ENCODE measurements at regions not wholly inside any gene's neighbourhood (a gene's known extent, or its start where the extent isn't known, plus 50 kb on each side); places are given as distances from the start of the nearest gene placed in this dataset.

DNA sequence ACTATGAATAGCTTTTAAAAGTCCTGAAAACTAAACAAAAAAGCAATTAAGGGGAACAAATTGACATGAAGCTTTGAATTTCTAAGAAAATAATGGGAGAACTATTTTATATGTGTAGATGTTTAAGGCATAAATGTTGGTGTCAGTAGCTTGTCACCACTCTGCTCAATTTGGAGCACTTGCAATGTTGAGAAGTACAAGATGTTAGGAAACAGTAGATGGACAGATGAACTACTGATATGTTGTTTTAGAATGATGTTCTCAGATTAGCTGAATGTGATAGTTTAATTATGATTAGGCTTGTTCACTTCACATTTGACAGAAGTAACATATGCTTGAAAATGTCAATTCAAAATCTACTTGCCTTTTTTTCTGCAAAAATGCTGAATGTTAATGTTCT, 525.7 kb upstream of the IGFBP7 start:
- H3K9ac ChIP-seq (ENCODE audit: low read depth in 1 of 2, low read length in 2 of 2): no peak overlapping the region
- H3K27me3 ChIP-seq (ENCODE audit: control insufficient read depth in 2 of 2, insufficient read depth in 2 of 2, low read length in 2 of 2): no peaks in the 10 kb centered on the region
- H3K4me1 ChIP-seq (ENCODE audit: control insufficient read depth in 2 of 2, insufficient read depth in 2 of 2, low read length in 2 of 2): peaks cover 6 to 8% of the 10 kb centered on the region in 2 donors
- H3K4me3 ChIP-seq (ENCODE audit: low read length in 2 of 2): no peak overlapping the region
- no peak overlapping the region for H3K27ac ChIP-seq (ENCODE audit: low read depth in 2 of 2, low read length in 2 of 2)
- H3K36me3 ChIP-seq (ENCODE audit: control insufficient read depth in 2 of 2, insufficient read depth in 2 of 2, low read length in 2 of 2): no peaks in the 10 kb centered on the region
- no peaks in the 10 kb centered on the region for H3K9me3 ChIP-seq (ENCODE audit: control insufficient read depth in 2 of 2, low read length in 2 of 2)

DNA sequence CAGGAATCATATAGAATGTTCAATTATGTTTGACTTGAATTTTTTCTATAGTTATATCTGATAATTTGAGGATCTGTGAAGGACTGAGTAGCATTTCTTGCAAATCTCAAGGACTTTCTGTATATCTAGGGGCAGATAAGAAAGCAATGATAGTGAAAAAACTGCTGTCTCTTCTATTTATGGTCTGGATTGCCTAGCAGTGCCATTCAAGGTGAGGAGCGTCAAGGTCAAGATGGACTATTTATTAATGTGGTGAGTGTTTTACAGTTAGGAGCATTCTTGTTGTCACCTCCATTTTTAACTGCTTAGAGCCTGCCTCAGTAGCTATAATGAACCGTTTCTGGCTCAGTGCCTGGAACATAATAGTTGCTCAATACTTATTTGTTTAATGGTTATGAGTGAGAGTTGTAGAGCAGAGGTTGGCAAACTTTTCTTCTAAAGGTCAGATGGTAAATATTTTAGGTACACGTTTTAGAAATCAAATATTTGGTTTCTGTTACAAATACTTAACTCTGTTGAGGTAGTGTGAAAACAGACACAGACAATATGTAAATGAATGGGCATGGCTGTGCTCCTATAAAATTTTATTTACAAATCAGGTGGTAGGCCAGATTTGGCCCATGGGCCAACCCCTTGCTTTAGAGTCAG, 523.2 kb upstream of the IGFBP7 start:
- Histone ChIP-seq H3K36me3 (ENCODE audit: control insufficient read depth in 2 of 2, insufficient read depth in 2 of 2, low read length in 2 of 2) (no peaks in the 10 kb centered on the region), H3K4me3 (ENCODE audit: low read length in 2 of 2) (no peak overlapping the region), H3K4me1 (ENCODE audit: control insufficient read depth in 2 of 2, insufficient read depth in 2 of 2, low read length in 2 of 2) (no peaks in the 10 kb centered on the region), H3K9me3 (ENCODE audit: control insufficient read depth in 2 of 2, low read length in 2 of 2) (no peaks in the 10 kb centered on the region), H3K9ac (ENCODE audit: low read depth in 1 of 2, low read length in 2 of 2) (no peak overlapping the region), H3K27ac (ENCODE audit: low read depth in 2 of 2, low read length in 2 of 2) (no peak overlapping the region), H3K27me3 (ENCODE audit: control insufficient read depth in 2 of 2, insufficient read depth in 2 of 2, low read length in 2 of 2) (no peaks in the 10 kb centered on the region)

DNA sequence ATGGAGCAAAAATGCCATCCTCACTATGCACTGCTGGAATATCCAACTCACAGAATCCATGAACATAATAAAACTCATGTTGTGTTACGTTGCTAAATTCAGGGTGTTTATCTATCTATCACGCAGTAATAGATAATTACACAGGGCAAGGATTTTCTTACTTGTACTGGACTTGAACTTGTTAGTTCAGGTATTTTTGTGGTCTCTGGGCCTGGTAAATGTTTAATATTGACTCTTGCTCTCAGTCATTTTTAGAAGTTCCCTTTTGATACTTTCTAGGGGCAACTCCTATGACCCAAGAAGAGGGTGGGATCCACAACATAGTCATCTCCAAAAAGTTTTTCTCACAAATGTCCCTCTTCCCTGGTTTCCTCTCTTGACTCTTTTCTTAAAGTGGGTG, 522.4 kb upstream of the IGFBP7 start:
- Histone ChIP-seq H3K27ac (ENCODE audit: low read depth in 2 of 2, low read length in 2 of 2) (no peak overlapping the region), H3K9me3 (ENCODE audit: control insufficient read depth in 2 of 2, low read length in 2 of 2) (no peaks in the 10 kb centered on the region), H3K36me3 (ENCODE audit: control insufficient read depth in 2 of 2, insufficient read depth in 2 of 2, low read length in 2 of 2) (no peaks in the 10 kb centered on the region), H3K9ac (ENCODE audit: low read depth in 1 of 2, low read length in 2 of 2) (no peak overlapping the region), H3K27me3 (ENCODE audit: control insufficient read depth in 2 of 2, insufficient read depth in 2 of 2, low read length in 2 of 2) (no peaks in the 10 kb centered on the region), H3K4me3 (ENCODE audit: low read length in 2 of 2) (no peak overlapping the region), H3K4me1 (ENCODE audit: control insufficient read depth in 2 of 2, insufficient read depth in 2 of 2, low read length in 2 of 2) (no peaks in the 10 kb centered on the region)

DNA sequence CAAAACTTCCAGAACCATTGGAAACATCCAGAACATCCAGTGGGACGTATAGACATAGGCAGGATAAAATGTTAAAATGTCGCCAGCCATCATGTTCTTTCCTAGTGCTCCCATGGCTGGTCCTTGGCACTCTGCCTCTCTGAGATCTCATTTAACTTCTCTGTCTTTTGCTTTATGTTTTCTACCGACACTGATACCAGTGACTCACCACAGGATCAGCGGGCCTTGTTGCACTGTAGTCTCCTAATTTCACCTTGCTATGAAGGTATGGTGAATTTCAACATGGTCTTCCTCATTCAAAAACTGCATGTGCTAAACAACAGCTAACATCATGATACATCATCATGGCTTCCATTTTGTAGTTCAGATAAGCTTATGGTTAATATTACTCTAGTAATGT, 521.0 kb upstream of the IGFBP7 start:
- Histone ChIP-seq H3K4me3 (ENCODE audit: low read length in 2 of 2) (no peak overlapping the region), H3K27me3 (ENCODE audit: control insufficient read depth in 2 of 2, insufficient read depth in 2 of 2, low read length in 2 of 2) (no peaks in the 10 kb centered on the region), H3K36me3 (ENCODE audit: control insufficient read depth in 2 of 2, insufficient read depth in 2 of 2, low read length in 2 of 2) (no peaks in the 10 kb centered on the region), H3K4me1 (ENCODE audit: control insufficient read depth in 2 of 2, insufficient read depth in 2 of 2, low read length in 2 of 2) (no peaks in the 10 kb centered on the region), H3K27ac (ENCODE audit: low read depth in 2 of 2, low read length in 2 of 2) (no peak overlapping the region), H3K9ac (ENCODE audit: low read depth in 1 of 2, low read length in 2 of 2) (no peak overlapping the region), H3K9me3 (ENCODE audit: control insufficient read depth in 2 of 2, low read length in 2 of 2) (no peaks in the 10 kb centered on the region)

DNA sequence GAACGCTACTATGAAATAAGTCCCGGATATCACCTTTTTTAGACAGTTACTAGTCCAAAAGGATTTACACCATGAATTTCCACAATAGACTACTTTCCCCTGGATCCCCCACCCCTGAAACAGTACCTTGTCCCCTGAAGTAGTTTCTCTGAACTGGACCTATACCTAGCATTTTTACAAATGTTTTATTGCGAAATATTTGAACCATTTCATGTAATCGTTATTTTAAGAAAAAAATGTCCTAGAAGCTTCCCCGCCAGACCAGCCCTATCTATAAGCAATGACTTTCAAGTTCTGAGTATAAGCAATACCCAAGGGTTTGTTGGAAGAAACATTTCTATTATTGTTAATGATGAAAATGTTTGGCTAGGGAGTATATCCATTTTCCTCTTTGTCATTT, 517.8 kb upstream of the IGFBP7 start:
- no peaks in the 10 kb centered on the region for H3K9me3 ChIP-seq (ENCODE audit: control insufficient read depth in 2 of 2, low read length in 2 of 2)
- H3K27ac ChIP-seq (ENCODE audit: low read depth in 2 of 2, low read length in 2 of 2): no peak overlapping the region
- no peak overlapping the region for H3K9ac ChIP-seq (ENCODE audit: low read depth in 1 of 2, low read length in 2 of 2)
- H3K36me3 ChIP-seq (ENCODE audit: control insufficient read depth in 2 of 2, insufficient read depth in 2 of 2, low read length in 2 of 2): no peaks in the 10 kb centered on the region
- H3K4me1 ChIP-seq (ENCODE audit: control insufficient read depth in 2 of 2, insufficient read depth in 2 of 2, low read length in 2 of 2): no peaks in the 10 kb centered on the region
- no peaks in the 10 kb centered on the region for H3K27me3 ChIP-seq (ENCODE audit: control insufficient read depth in 2 of 2, insufficient read depth in 2 of 2, low read length in 2 of 2)
- no peak overlapping the region for H3K4me3 ChIP-seq (ENCODE audit: low read length in 2 of 2)

DNA sequence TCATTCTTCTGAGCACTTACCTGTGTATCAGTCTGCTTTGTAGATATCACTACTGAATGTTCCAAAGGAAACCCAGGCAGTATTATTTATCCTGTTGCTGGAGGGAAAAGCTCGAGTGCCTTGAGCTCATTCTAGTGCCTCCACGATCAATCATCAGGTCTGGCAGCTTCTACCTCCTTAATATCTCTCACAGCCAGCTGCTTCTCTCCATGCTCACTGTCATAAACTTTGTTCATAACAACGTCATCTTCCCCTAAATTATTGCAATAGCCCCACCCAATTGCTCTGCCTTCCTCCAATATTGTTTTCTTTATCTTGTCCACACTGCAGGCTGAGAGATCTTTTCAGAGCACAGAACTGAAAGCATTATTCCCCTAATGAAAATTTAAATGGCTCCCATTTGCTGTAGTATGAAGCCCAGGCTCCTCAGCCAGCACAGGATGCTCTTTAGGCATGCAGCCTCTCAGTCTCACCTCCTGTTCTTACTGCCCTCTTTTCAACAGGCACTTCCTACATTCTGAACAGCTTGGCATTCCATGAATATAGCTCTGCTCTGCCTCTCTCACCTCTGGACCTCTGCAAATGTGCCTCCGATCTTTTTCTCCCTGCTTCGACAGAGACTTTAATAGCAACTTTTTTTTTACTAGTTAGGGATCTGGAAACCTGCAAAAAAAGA, 504.2 kb upstream of the IGFBP7 start:
- Histone ChIP-seq H3K9ac (ENCODE audit: low read depth in 1 of 2, low read length in 2 of 2) (no peak overlapping the region), H3K27ac (ENCODE audit: low read depth in 2 of 2, low read length in 2 of 2) (no peak overlapping the region), H3K4me3 (ENCODE audit: low read length in 2 of 2) (no peak overlapping the region), H3K9me3 (ENCODE audit: control insufficient read depth in 2 of 2, low read length in 2 of 2) (no peaks in the 10 kb centered on the region), H3K4me1 (ENCODE audit: control insufficient read depth in 2 of 2, insufficient read depth in 2 of 2, low read length in 2 of 2) (no peaks in the 10 kb centered on the region), H3K36me3 (ENCODE audit: control insufficient read depth in 2 of 2, insufficient read depth in 2 of 2, low read length in 2 of 2) (no peaks in the 10 kb centered on the region), H3K27me3 (ENCODE audit: control insufficient read depth in 2 of 2, insufficient read depth in 2 of 2, low read length in 2 of 2) (no peaks in the 10 kb centered on the region)

DNA sequence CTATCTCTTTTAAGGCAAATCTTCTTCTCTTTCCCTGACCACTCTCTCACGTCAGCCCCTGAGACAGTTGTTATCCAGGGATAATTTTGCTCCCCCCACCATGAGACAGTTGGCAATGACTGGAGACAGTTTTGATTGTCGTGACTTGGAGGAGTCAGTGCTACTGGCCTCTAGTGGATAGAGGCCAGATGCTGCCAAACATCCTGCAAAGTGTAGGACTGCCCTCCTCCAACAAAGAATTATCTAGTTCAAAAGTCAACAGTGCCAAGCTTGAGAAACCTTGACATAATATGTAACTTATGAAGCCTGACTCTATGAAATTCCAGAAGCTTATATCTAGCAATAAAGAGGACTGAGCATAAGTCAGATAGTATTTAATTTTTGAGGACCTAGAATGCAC, 502.1 kb upstream of the IGFBP7 start:
- H3K9me3 ChIP-seq (ENCODE audit: control insufficient read depth in 2 of 2, low read length in 2 of 2): no peaks in the 10 kb centered on the region
- no peak overlapping the region for H3K4me3 ChIP-seq (ENCODE audit: low read length in 2 of 2)
- H3K4me1 ChIP-seq (ENCODE audit: control insufficient read depth in 2 of 2, insufficient read depth in 2 of 2, low read length in 2 of 2): no peaks in the 10 kb centered on the region
- no peaks in the 10 kb centered on the region for H3K27me3 ChIP-seq (ENCODE audit: control insufficient read depth in 2 of 2, insufficient read depth in 2 of 2, low read length in 2 of 2)
- no peak overlapping the region for H3K9ac ChIP-seq (ENCODE audit: low read depth in 1 of 2, low read length in 2 of 2)
- H3K36me3 ChIP-seq (ENCODE audit: control insufficient read depth in 2 of 2, insufficient read depth in 2 of 2, low read length in 2 of 2): no peaks in the 10 kb centered on the region
- no peak overlapping the region for H3K27ac ChIP-seq (ENCODE audit: low read depth in 2 of 2, low read length in 2 of 2)

DNA sequence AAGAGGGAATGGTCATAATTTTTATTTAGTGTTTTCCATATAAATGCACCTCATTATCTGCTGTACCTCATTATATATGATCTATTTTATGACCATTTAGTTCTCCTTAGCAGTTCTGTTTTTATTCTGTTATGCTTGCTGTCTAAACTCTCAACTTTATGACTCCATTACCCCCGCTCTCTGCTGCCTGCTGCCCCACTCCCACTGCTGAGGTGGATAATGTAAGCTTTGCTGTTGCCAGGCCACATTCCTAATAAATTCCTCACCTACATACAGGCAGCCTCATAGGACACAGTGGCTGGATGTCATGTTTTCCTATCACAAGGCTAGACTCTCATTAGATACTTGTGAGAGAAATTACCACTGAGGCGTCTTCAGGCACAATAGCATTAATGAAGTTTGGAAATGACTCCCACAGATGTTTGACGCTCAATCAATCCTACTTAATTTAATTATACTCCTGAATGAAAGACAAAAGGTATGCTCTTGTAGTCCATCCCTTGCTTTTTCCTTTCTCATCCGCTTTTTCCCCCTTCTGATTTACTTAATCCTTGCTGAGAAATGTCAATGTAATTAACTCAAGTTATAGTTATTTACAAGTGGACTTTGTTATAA, 497.5 kb upstream of the IGFBP7 start:
- Histone ChIP-seq H3K4me1 (ENCODE audit: control insufficient read depth in 2 of 2, insufficient read depth in 2 of 2, low read length in 2 of 2) (no peaks in the 10 kb centered on the region), H3K4me3 (ENCODE audit: low read length in 2 of 2) (no peak overlapping the region), H3K36me3 (ENCODE audit: control insufficient read depth in 2 of 2, insufficient read depth in 2 of 2, low read length in 2 of 2) (no peaks in the 10 kb centered on the region), H3K27me3 (ENCODE audit: control insufficient read depth in 2 of 2, insufficient read depth in 2 of 2, low read length in 2 of 2) (no peaks in the 10 kb centered on the region), H3K9ac (ENCODE audit: low read depth in 1 of 2, low read length in 2 of 2) (no peak overlapping the region), H3K9me3 (ENCODE audit: control insufficient read depth in 2 of 2, low read length in 2 of 2) (no peaks in the 10 kb centered on the region), H3K27ac (ENCODE audit: low read depth in 2 of 2, low read length in 2 of 2) (no peak overlapping the region)

DNA sequence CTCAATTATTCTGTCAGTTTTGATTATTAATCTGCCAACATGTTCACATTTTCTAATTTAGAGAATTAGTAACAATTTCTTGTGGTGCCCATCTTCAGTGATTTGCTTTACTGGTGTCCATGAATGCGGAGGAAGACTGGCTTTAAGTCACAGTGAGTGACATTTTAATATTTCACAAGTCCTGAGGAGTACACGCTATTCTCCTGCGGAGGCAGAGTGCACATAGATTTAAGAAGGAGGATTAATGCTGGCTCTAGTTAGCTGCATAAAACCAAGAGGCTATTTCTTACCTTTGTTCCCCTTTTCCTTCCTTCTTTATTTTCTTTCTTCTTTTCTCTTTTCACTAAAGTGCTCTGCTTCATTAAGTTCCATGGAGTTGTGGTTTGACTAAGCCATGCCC, 495.2 kb upstream of the IGFBP7 start:
- Histone ChIP-seq H3K9ac (ENCODE audit: low read depth in 1 of 2, low read length in 2 of 2) (no peak overlapping the region), H3K27ac (ENCODE audit: low read depth in 2 of 2, low read length in 2 of 2) (no peak overlapping the region), H3K27me3 (ENCODE audit: control insufficient read depth in 2 of 2, insufficient read depth in 2 of 2, low read length in 2 of 2) (no peaks in the 10 kb centered on the region)

DNA sequence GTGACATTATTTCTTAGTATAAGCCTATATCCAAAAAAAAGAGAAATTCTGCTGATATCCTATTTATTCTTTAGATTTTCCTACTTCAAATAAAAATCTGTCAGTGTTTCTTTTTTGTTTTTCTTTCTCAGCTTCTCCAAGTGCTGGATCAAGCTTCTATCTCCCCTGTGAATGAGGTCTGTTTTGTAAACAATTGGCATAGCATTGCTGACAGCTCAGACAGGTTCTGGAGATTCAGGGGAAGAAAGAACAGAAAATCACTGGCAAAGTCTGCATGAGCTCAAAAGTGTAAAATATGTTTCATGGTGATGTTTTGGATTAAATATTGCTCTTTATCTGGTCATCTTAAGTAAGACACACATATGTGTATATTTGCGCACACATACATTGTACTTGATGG, 492.0 kb upstream of the IGFBP7 start:
- Histone ChIP-seq H3K36me3 (ENCODE audit: control insufficient read depth in 2 of 2, insufficient read depth in 2 of 2, low read length in 2 of 2) (no peaks in the 10 kb centered on the region), H3K4me1 (ENCODE audit: control insufficient read depth in 2 of 2, insufficient read depth in 2 of 2, low read length in 2 of 2) (no peaks in the 10 kb centered on the region), H3K9me3 (ENCODE audit: control insufficient read depth in 2 of 2, low read length in 2 of 2) (no peaks in the 10 kb centered on the region), H3K9ac (ENCODE audit: low read depth in 1 of 2, low read length in 2 of 2) (no peak overlapping the region), H3K27me3 (ENCODE audit: control insufficient read depth in 2 of 2, insufficient read depth in 2 of 2, low read length in 2 of 2) (no peaks in the 10 kb centered on the region), H3K27ac (ENCODE audit: low read depth in 2 of 2, low read length in 2 of 2) (no peak overlapping the region), H3K4me3 (ENCODE audit: low read length in 2 of 2) (no peak overlapping the region)

More for the DNA sequence above, 495.2 kb upstream of the IGFBP7 start:
- Histone ChIP-seq H3K4me1 (ENCODE audit: control insufficient read depth in 2 of 2, insufficient read depth in 2 of 2, low read length in 2 of 2) (no peaks in the 10 kb centered on the region), H3K9me3 (ENCODE audit: control insufficient read depth in 2 of 2, low read length in 2 of 2) (no peaks in the 10 kb centered on the region), H3K4me3 (ENCODE audit: low read length in 2 of 2) (no peak overlapping the region), H3K36me3 (ENCODE audit: control insufficient read depth in 2 of 2, insufficient read depth in 2 of 2, low read length in 2 of 2) (no peaks in the 10 kb centered on the region)

Data from mucosa of rectum (tissue), 2 donors.